ENCODE measurements at regions not wholly inside any gene's neighbourhood (a gene's known extent, or its start where the extent isn't known, plus 50 kb on each side); places are given as distances from the start of the nearest gene placed in this dataset.

DNA sequence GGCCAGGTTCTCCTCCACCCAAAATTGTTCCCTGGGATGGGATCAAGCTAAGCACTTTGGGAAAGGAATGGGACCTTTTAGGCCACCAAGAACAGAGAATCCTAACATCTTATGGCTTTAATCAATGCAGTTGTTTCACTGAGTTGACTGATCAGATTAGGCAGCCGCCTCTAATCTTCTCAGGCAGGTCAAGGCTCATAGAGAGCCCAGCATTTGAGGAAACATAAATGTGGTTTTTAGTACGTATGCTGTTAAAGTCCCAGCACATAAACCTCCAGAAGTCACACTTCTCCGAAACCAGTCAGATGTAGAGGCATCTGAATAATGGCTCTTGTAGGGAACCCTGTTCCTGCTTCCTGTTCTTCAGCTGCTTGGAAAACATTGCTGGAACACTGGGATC is 99.5 kb upstream of the RMDN2 start:
- Histone ChIP-seq H3K36me3 (no peaks in the 10 kb centered on the region), H3K27me3 (replicated peaks; ENCODE audit: insufficient read depth) (no peaks in the 10 kb centered on the region), H3K4me3 (no peak overlapping the region), H3K9me3 (no peaks in the 10 kb centered on the region), H3K27ac (no peak overlapping the region), H3K4me1 (ENCODE audit: control insufficient read depth in 1 of 2, low read depth in 2 of 2) (peaks cover 10 to 47% of the 10 kb centered on the region in 2 donors)
- no peak for DNase-seq (ENCODE audit: low spot score)
- no peak for ATAC-seq (ENCODE audit: insufficient number of reproducible peaks, low FRiP score, low read depth)
- TF ChIP-seq, protein P1, sequence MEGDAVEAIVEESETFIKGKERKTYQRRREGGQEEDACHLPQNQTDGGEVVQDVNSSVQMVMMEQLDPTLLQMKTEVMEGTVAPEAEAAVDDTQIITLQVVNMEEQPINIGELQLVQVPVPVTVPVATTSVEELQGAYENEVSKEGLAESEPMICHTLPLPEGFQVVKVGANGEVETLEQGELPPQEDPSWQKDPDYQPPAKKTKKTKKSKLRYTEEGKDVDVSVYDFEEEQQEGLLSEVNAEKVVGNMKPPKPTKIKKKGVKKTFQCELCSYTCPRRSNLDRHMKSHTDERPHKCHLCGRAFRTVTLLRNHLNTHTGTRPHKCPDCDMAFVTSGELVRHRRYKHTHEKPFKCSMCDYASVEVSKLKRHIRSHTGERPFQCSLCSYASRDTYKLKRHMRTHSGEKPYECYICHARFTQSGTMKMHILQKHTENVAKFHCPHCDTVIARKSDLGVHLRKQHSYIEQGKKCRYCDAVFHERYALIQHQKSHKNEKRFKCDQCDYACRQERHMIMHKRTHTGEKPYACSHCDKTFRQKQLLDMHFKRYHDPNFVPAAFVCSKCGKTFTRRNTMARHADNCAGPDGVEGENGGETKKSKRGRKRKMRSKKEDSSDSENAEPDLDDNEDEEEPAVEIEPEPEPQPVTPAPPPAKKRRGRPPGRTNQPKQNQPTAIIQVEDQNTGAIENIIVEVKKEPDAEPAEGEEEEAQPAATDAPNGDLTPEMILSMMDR (IDR thresholded peaks at IDR 0.05) = no peak

DNA sequence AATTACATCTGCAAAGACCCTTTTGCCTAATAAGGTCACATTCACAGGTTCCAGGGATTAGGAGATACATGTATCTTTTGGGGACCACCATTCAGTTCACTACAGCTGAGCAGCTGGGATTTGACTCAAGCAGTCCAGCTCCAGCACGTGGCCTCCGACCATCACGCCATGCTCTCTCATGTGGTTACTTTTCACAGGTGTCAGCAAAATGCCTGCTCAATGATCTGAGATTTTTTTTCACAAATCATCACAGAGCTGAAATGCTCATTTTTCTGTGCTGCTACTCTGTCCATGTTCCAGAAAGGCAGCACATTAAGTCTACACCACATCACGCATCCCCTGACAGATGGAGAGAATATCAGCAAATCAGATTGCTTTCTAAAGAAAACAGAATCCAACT is 98.5 kb upstream of the RMDN2 start:
- no peaks in the 10 kb centered on the region for H3K36me3 ChIP-seq
- DNase-seq (ENCODE audit: low spot score) (no peak), ATAC-seq (ENCODE audit: insufficient number of reproducible peaks, low FRiP score, low read depth) (no peak)
- no peak overlapping the region for H3K4me3 ChIP-seq
- H3K4me1 ChIP-seq (ENCODE audit: control insufficient read depth in 1 of 2, low read depth in 2 of 2) = peaks cover 10 to 52% of the 10 kb centered on the region in 2 donors
- H3K27me3 ChIP-seq (replicated peaks; ENCODE audit: insufficient read depth) = no peaks in the 10 kb centered on the region
- no peak overlapping the region for H3K27ac ChIP-seq
- TF ChIP-seq, protein P1 (IDR thresholded peaks at IDR 0.05) = no peak
- no peaks in the 10 kb centered on the region for H3K9me3 ChIP-seq

DNA sequence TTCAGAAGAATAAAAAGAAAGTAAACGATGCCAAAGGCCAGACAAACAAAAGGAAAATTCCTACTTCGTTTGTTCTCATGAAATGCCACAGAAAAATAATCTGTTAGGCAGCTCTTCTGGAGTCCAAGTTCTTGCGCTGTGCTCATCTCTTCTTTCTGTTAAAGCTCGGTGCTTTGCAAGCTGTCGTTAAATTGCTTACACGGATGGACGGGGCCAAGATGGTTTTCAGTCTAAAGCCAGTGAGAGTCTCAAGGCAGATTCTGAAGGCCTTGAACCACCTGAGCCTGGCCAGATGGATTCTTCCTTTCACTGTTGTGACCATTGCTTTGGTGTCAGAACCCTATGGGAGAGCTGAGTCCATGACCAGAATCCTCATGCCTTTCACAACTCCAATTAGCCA is 97.6 kb upstream of the RMDN2 start:
- Histone ChIP-seq H3K4me3 (no peak overlapping the region), H3K27ac (no peak overlapping the region), H3K4me1 (ENCODE audit: control insufficient read depth in 1 of 2, low read depth in 2 of 2) (peaks cover 9 to 52% of the 10 kb centered on the region in 2 donors), H3K36me3 (no peaks in the 10 kb centered on the region), H3K27me3 (replicated peaks; ENCODE audit: insufficient read depth) (no peaks in the 10 kb centered on the region), H3K9me3 (no peaks in the 10 kb centered on the region)
- TF ChIP-seq, protein P1 (IDR thresholded peaks at IDR 0.05) = no peak
- DNase-seq (ENCODE audit: low spot score) (no peak), ATAC-seq (ENCODE audit: insufficient number of reproducible peaks, low FRiP score, low read depth) (no peak)

DNA sequence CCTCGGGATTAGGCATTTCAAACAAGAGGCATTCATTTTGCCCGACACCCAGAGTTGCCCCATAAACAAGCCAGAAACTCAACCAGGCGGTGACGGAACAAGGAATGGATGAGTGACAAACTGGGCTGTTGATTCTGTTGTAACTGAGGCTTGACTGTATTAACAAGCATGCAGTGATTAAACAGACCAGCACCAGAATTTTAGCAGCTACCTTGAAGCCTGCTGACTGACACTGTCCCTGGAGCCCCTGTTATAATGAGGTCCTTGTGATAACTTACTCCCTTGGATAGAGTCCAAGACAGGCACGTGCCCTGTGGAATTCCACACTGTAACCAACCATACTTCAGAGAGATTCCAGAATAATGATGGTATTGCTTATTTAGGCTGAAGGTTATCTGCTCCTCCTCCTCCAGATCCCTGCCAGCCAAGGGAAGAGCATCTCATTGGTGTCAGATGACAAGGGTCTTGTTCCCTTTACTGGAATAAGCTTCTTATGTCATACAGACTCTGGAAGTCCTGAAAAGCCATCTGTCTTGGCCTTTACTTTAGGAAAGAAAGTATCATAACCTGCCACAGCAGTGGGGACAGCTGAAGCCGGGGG is 97.1 kb upstream of the RMDN2 start:
- no peak for ATAC-seq (ENCODE audit: insufficient number of reproducible peaks, low FRiP score, low read depth)
- no peaks in the 10 kb centered on the region for H3K36me3 ChIP-seq
- no peak for DNase-seq (ENCODE audit: low spot score)
- TF ChIP-seq, protein P1 (IDR thresholded peaks at IDR 0.05) = no peak
- H3K9me3 ChIP-seq = no peaks in the 10 kb centered on the region
- no peak overlapping the region for H3K4me3 ChIP-seq
- no peaks in the 10 kb centered on the region for H3K27me3 ChIP-seq (replicated peaks; ENCODE audit: insufficient read depth)
- peaks cover 4 to 52% of the 10 kb centered on the region in 2 donors for H3K4me1 ChIP-seq (ENCODE audit: control insufficient read depth in 1 of 2, low read depth in 2 of 2)
- no peak overlapping the region for H3K27ac ChIP-seq

DNA sequence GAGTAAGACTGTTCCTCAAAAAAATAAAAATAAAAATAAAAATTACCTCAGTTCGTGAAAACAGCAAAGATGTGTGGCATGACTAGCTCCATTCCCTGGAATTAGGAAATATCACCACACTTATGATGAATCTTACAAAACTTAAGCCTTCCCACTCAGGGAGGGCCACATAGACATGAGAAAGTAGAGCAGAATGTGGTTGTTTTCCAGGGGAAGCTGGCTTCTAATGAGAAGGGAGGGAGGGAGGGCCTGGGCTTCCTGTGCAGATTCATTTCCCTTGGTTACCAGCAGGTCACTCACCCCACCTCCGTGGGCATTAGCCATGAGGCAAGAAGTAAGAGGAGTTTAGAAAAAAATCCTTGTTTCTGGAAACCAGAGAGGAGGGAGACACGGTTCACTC is 95.9 kb upstream of the RMDN2 start:
- TF ChIP-seq, protein P1 (IDR thresholded peaks at IDR 0.05) = no peak
- H3K36me3 ChIP-seq = no peaks in the 10 kb centered on the region
- H3K27me3 ChIP-seq (replicated peaks; ENCODE audit: insufficient read depth) = no peaks in the 10 kb centered on the region
- H3K4me3 ChIP-seq = no peak overlapping the region
- H3K27ac ChIP-seq = peak overlapping the region in 1 of 2 donors; percentile 31
- peak; percentile 43 for ATAC-seq (ENCODE audit: insufficient number of reproducible peaks, low FRiP score, low read depth)
- H3K4me1 ChIP-seq (ENCODE audit: control insufficient read depth in 1 of 2, low read depth in 2 of 2) = peaks cover 4 to 52% of the 10 kb centered on the region in 2 donors
- no peaks in the 10 kb centered on the region for H3K9me3 ChIP-seq
- DNase-seq (ENCODE audit: low spot score) = peak; percentile 40

All from thoracic aorta (tissue), 2 donors.